H1 (cell line): ENCODE measurements at regions not wholly inside any gene's neighbourhood (a gene's known extent, or its start where the extent isn't known, plus 50 kb on each side); places are given as distances from the start of the nearest gene placed in this dataset.

Source experiments
- CTCF ChIA-PET: fragments of 300-600 bp; sonication (Branson Sonifier 250); formaldehyde crosslinking; loops from one replicate; lab custom pipeline; 2021; ENCODE audit not compliant: partially characterized antibody; lab: Charles Lee
- POLR2A ChIA-PET: fragments of 300-600 bp; sonication (Branson Sonifier 250); formaldehyde crosslinking; loops from one replicate; lab custom pipeline; 2021; ENCODE audit warnings: inconsistent platforms; ENCODE audit not compliant: partially characterized antibody; lab: Charles Lee
- DNase-seq, 2 experiments: peaks; one replicate each; pipeline versions ENCODE4 v3.0.0 to v3.0.0-alpha.2; 2010 to 2022; ENCODE audit warnings: low spot score in 2 of 2, low read depth in 1 of 2, mixed read lengths in 1 of 2
- FAIRE-seq: peaks from 2 replicates; lab custom pipeline; 2011; peaks lifted over from hg19 to GRCh38; lab: Jason Lieb, UNC
- H2AFZ ChIP-seq: 2 replicates; pipeline ENCODE4 v1.8.1; 2012; ENCODE audit warnings: low read length, inconsistent platforms
- H2AK5ac ChIP-seq: 2 replicates; pipeline ENCODE4 v1.6.1; 2013; ENCODE audit warnings: low read depth, low read length
- H2BK120ac ChIP-seq: replicated peaks from 2 replicates; pipeline ENCODE3; 2013; ENCODE audit warnings: low read depth, low read length, inconsistent platforms
- H2BK12ac ChIP-seq: 2 replicates; pipeline ENCODE4 v1.6.1; 2013; ENCODE audit warnings: low read depth, low read length
- H2BK15ac ChIP-seq: 2 replicates; pipeline ENCODE4 v1.6.1; 2013; ENCODE audit warnings: low read length
- H2BK20ac ChIP-seq: 2 replicates; pipeline ENCODE4 v1.6.1; 2013; ENCODE audit warnings: low read length
- H2BK5ac ChIP-seq: 2 replicates; pipeline ENCODE4 v1.6.1; 2013; ENCODE audit warnings: low read depth, low read length
- H3K14ac ChIP-seq: 2 replicates; pipeline ENCODE4 v1.6.1; 2013; ENCODE audit warnings: inconsistent platforms; ENCODE audit not compliant: insufficient read length
- H3K18ac ChIP-seq: 2 replicates; pipeline ENCODE4 v1.6.1; 2013; ENCODE audit warnings: low read length; ENCODE audit errors: extremely low read depth
- H3K23ac ChIP-seq: 2 replicates; pipeline ENCODE4 v1.6.1; 2013; ENCODE audit warnings: inconsistent platforms; ENCODE audit not compliant: insufficient read length
- H3K23me2 ChIP-seq: 2 replicates; pipeline ENCODE4 v1.6.1; 2013; ENCODE audit warnings: low read depth, low read length
- H3K27ac ChIP-seq: 2 replicates; pipeline ENCODE4 v1.6.1; 2011; ENCODE audit warnings: low read depth, low read length, inconsistent platforms
- H3K27me3 ChIP-seq, 4 experiments: replicated peaks in 1 of 4; 1 replicate in 1 of 4; 2 replicates in 3 of 4; pipeline versions ENCODE4 v1.6.1 to v1.8.1; 2011 to 2013; ENCODE audit warnings: low read length in 3 of 4, mild to moderate bottlenecking in 3 of 4, inconsistent platforms in 2 of 4, mixed read lengths in 2 of 4, moderate library complexity in 1 of 4; ENCODE audit not compliant: control insufficient read depth in 3 of 4, insufficient read depth in 3 of 4; ENCODE audit errors: extremely low read depth in 1 of 4
- H3K36me3 ChIP-seq, 4 experiments: 2 replicates each; pipeline versions ENCODE4 v1.6.1 to v1.8.1; 2011 to 2013; ENCODE audit warnings: mild to moderate bottlenecking in 4 of 4, low read length in 3 of 4, moderate library complexity in 2 of 4, control low read depth in 1 of 4, inconsistent platforms in 1 of 4; ENCODE audit not compliant: insufficient read depth in 4 of 4, control insufficient read depth in 2 of 4
- H3K4ac ChIP-seq: replicated peaks from 2 replicates; pipeline ENCODE3; 2013; ENCODE audit warnings: low read length, low read depth, mixed read lengths, inconsistent platforms; ENCODE audit not compliant: insufficient read length
- H3K4me1 ChIP-seq, 4 experiments: replicated peaks in 1 of 4; 1 replicate in 1 of 4; 2 replicates in 3 of 4; pipeline versions ENCODE4 v1.6.1 to v1.8.1; 2011 to 2013; ENCODE audit warnings: low read length in 3 of 4, inconsistent platforms in 2 of 4, mixed read lengths in 1 of 4; ENCODE audit not compliant: insufficient read depth in 4 of 4, control insufficient read depth in 3 of 4
- H3K4me2 ChIP-seq, 2 experiments: 2 replicates each; pipeline versions ENCODE4 v1.6.1 to v1.8.1; 2011 to 2013; ENCODE audit warnings: low read depth in 2 of 2, low read length in 2 of 2, control low read depth in 1 of 2, inconsistent platforms in 1 of 2, mild to moderate bottlenecking in 1 of 2; ENCODE audit not compliant: insufficient read depth in 1 of 2
- H3K4me3 ChIP-seq, 4 experiments: fragments of 200-600, 300-600 bp in 1 of 4; sonication (generic), shearing (Covaris generic), sonication (Bioruptor Twin) in 1 of 4; 2 replicates each; pipeline versions ENCODE4 v1.5.1 to v1.8.1; 2011 to 2016; ENCODE audit warnings: low read length in 4 of 4, low read depth in 3 of 4, control low read depth in 2 of 4, inconsistent platforms in 2 of 4, mild to moderate bottlenecking in 2 of 4, mixed read lengths in 1 of 4, moderate library complexity in 1 of 4; ENCODE audit not compliant: insufficient read depth in 2 of 4; ENCODE audit errors: extremely low read depth in 1 of 4
- H3K56ac ChIP-seq: replicated peaks from 2 replicates; pipeline ENCODE3; 2013; ENCODE audit warnings: low read depth, mild to moderate bottlenecking, mixed read lengths, low read length, inconsistent platforms; ENCODE audit not compliant: insufficient read length
- H3K79me1 ChIP-seq: 2 replicates; pipeline ENCODE4 v1.6.1; 2013; ENCODE audit warnings: low read depth, low read length, control low read depth
- H3K79me2 ChIP-seq, 2 experiments: 2 replicates each; pipeline versions ENCODE4 v1.6.1 to v1.8.1; 2012 to 2013; ENCODE audit warnings: low read length in 2 of 2, mild to moderate bottlenecking in 2 of 2, inconsistent platforms in 1 of 2; ENCODE audit not compliant: insufficient read depth in 2 of 2, control insufficient read depth in 1 of 2
- H3K9ac ChIP-seq, 4 experiments: replicated peaks in 1 of 4; 1 replicate in 1 of 4; 2 replicates in 3 of 4; pipeline versions ENCODE4 v1.6.1 to v1.8.1; 2011 to 2013; ENCODE audit warnings: low read depth in 3 of 4, low read length in 3 of 4, control low read depth in 2 of 4, mild to moderate bottlenecking in 2 of 4, moderate library complexity in 2 of 4, inconsistent platforms in 1 of 4; ENCODE audit errors: extremely low read depth in 1 of 4
- H3K9me3 ChIP-seq, 2 experiments: 2 replicates each; pipeline versions ENCODE4 v1.6.1 to v1.8.1; 2012 to 2013; ENCODE audit warnings: mild to moderate bottlenecking in 2 of 2, moderate library complexity in 2 of 2, control low read depth in 1 of 2, inconsistent platforms in 1 of 2, low read depth in 1 of 2, low read length in 1 of 2, mixed read lengths in 1 of 2; ENCODE audit not compliant: insufficient read depth in 2 of 2
- H4K20me1 ChIP-seq, 2 experiments: replicated peaks in 1 of 2; 2 replicates each; pipeline versions ENCODE3 to v1.8.1; 2011 to 2013; ENCODE audit warnings: inconsistent platforms in 2 of 2, low read length in 2 of 2, mild to moderate bottlenecking in 1 of 2; ENCODE audit not compliant: insufficient read depth in 2 of 2, control insufficient read depth in 1 of 2
- H4K5ac ChIP-seq: 2 replicates; pipeline ENCODE4 v1.6.1; 2013; ENCODE audit warnings: low read length, low read depth, mixed read lengths, inconsistent platforms; ENCODE audit not compliant: insufficient read length
- H4K8ac ChIP-seq: 2 replicates; pipeline ENCODE4 v1.8.0; 2013; ENCODE audit warnings: mild to moderate bottlenecking, moderate library complexity, low read length, inconsistent platforms; ENCODE audit not compliant: insufficient read depth; ENCODE audit errors: extremely low read depth
- H4K91ac ChIP-seq: replicated peaks from 2 replicates; pipeline ENCODE3; 2013; ENCODE audit warnings: low read length, mixed read lengths, inconsistent platforms; ENCODE audit not compliant: insufficient read length
- CHD2 ChIP-seq: IDR thresholded peaks from 2 replicates; pipeline ENCODE4 v1.6.1; 2012; ENCODE audit warnings: low read length, improper control_type of control experiment
- E2F6 ChIP-seq: IDR thresholded peaks from 2 replicates; pipeline ENCODE4 v1.6.1; 2012; ENCODE audit warnings: inconsistent platforms
- EGR1 ChIP-seq: IDR thresholded peaks from 2 replicates; pipeline ENCODE4 v1.6.1; 2011; ENCODE audit warnings: low read depth, low read length, borderline replicate concordance
- GABPA ChIP-seq: IDR thresholded peaks from 2 replicates; pipeline ENCODE4 v1.6.1; 2011; ENCODE audit warnings: mild to moderate bottlenecking, low read length, moderate library complexity, borderline replicate concordance; ENCODE audit not compliant: insufficient read depth
- NANOG ChIP-seq: IDR thresholded peaks from 2 replicates; pipeline ENCODE4 v1.6.1; 2011; ENCODE audit warnings: low read length, low read depth, mild to moderate bottlenecking, inconsistent platforms; ENCODE audit not compliant: insufficient read depth, poor library complexity, severe bottlenecking
- NRF1 ChIP-seq: IDR thresholded peaks from 2 replicates; pipeline ENCODE4 v1.6.1; 2011; ENCODE audit warnings: mild to moderate bottlenecking, low read depth, low read length, improper control_type of control experiment
- RBBP5 ChIP-seq: IDR thresholded peaks from 2 replicates; pipeline ENCODE4 v1.7.1; 2012; ENCODE audit warnings: low read depth, mild to moderate bottlenecking, inconsistent platforms, low read length, moderate library complexity, borderline replicate concordance
- SIX5 ChIP-seq: IDR thresholded peaks from 2 replicates; pipeline ENCODE4 v1.6.1; 2011; ENCODE audit warnings: mild to moderate bottlenecking, low read depth, low read length
- SUZ12 ChIP-seq: fragments of 200-600 bp; sonication (generic); IDR thresholded peaks from 2 replicates; pipeline ENCODE4 v1.6.1; 2012; ENCODE audit warnings: mild to moderate bottlenecking, inconsistent platforms, low read length, moderate library complexity, mixed read lengths
- TAF7 ChIP-seq: optimal IDR thresholded peaks from 2 replicates; pipeline ENCODE3; 2011; ENCODE audit warnings: low read depth, mild to moderate bottlenecking, inconsistent platforms, low read length, moderate library complexity, borderline replicate concordance
- TCF12 ChIP-seq: IDR thresholded peaks from 2 replicates; pipeline ENCODE4 v1.6.1; 2011; ENCODE audit warnings: low read depth, mild to moderate bottlenecking, low read length
- USF2 ChIP-seq: IDR thresholded peaks from 2 replicates; pipeline ENCODE4 v1.6.1; 2011; ENCODE audit warnings: low read length, improper control_type of control experiment
- YY1 ChIP-seq: IDR thresholded peaks from 2 replicates; pipeline ENCODE4 v1.6.1; 2011; ENCODE audit warnings: low read depth, mild to moderate bottlenecking, low read length
- WGBS, 2 experiments: shearing (Covaris generic) in 1 of 2; methylation state at CpG; one replicate each; pipeline versions ENCODE4 v1.1.6 to v1.1.7; 2013 to 2015; ENCODE audit warnings: low lambda C conversion rate in 2 of 2, mixed read lengths in 2 of 2, inconsistent platforms in 1 of 2, low coverage in 1 of 2, missing lambda C conversion rate in 1 of 2; ENCODE audit not compliant: insufficient replicate concordance in 2 of 2, insufficient coverage in 1 of 2, insufficient read length in 1 of 2; ENCODE audit errors: extremely low coverage in 1 of 2, missing lambda C conversion rate in 1 of 2; 5-methylcytosine and 5-hydroxymethylcytosine counted together

DNA sequence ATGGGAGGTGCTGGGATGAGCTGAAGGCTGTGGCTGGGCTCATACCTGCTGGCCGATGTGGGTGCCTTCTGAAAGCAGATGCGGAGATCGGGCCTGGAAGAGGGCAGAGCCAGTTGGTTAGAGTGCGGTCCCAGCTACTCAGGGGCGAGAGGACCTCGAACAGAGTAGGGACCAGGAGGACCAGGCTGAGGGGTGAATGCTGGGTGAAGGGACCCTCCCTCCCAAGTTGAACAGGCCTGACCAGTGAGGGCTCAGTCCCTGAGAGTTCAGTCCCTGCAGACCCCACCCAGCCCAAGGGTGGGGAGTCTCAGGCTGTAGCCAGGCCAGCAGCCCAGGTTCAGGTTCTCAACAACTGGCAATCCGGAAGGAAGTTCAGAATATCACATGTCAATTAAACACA, 232.8 kb upstream of the HS6ST1 start:
- H3K79me1 ChIP-seq, result no peaks in the 10 kb centered on the region
- no peak overlapping the region for H2BK15ac ChIP-seq
- no peak overlapping the region for H3K9ac ChIP-seq
- no peak overlapping the region for H3K27ac ChIP-seq
- no peak overlapping the region for H4K5ac ChIP-seq
- H3K4me1 ChIP-seq, result peaks cover 0 to 8% (median 0%) of the 10 kb centered on the region in 4 experiments; a peak in 2 of 7 replicates
- peaks cover 0 to 3% of the 10 kb centered on the region in 2 experiments for H4K20me1 ChIP-seq
- no peaks in the 10 kb centered on the region for H3K79me2 ChIP-seq
- H3K23me2 ChIP-seq, result peaks cover 9% of the 10 kb centered on the region; the same call in 1 of the 2 replicates
- H3K4me2 ChIP-seq, result no peak overlapping the region
- H2BK5ac ChIP-seq, result no peak overlapping the region
- no peak overlapping the region for H3K4ac ChIP-seq
- no peak overlapping the region for H2BK120ac ChIP-seq
- no peak overlapping the region for H3K4me3 ChIP-seq
- FAIRE-seq (no peak), DNase-seq (no peak)
- ChIA-PET POLR2A (no interaction called here), CTCF (interaction anchor here (0.7 to 2.3 kb wide), 4 partner anchors 24 to 82 kb away, joined by 3 to 5 read pairs (median 4); no protein-coding TSS in a partner anchor)
- no peak overlapping the region for H3K18ac ChIP-seq
- WGBS, 2 experiments, result 95% methylated on average over 7 of the region's 7 CpGs; no CpG with 5 or more reads in 1 of the 2 experiments
- H2AK5ac ChIP-seq, result no peak overlapping the region
- no peak overlapping the region for H2AFZ ChIP-seq
- H3K27me3 ChIP-seq, result no peaks in the 10 kb centered on the region
- H2BK20ac ChIP-seq, result no peak overlapping the region
- H3K14ac ChIP-seq, result no peak overlapping the region
- 0 out of 2 replicates have a peak overlapping the region, but pooled peaks have one; percentile 5 for H2BK12ac ChIP-seq
- no peaks in the 10 kb centered on the region for H3K36me3 ChIP-seq
- H3K56ac ChIP-seq, result no peak overlapping the region
- H4K91ac ChIP-seq, result no peak overlapping the region
- H3K9me3 ChIP-seq, result no peaks in the 10 kb centered on the region; a peak in 2 of 4 replicates
- no peak overlapping the region; the same call in 1 of the 2 replicates for H4K8ac ChIP-seq
- no peak overlapping the region for H3K23ac ChIP-seq
- TF ChIP-seq CHD2, result no peak
- TF ChIP-seq E2F6, result no peak
- TF ChIP-seq EGR1, result no peak
- no peak for TF ChIP-seq GABPA
- TF ChIP-seq TAF7, result no peak
- TF ChIP-seq NRF1, result no peak
- no peak for TF ChIP-seq USF2
- TF ChIP-seq TCF12, result no peak
- no peak for TF ChIP-seq YY1
- no peak for TF ChIP-seq SIX5
- no peak for TF ChIP-seq RBBP5
- TF ChIP-seq SUZ12, result no peak
- no peak for TF ChIP-seq NANOG
